GM04504 (cell line): ENCODE measurements at regions not wholly inside any gene's neighbourhood (a gene's known extent, or its start where the extent isn't known, plus 50 kb on each side); places are given as distances from the start of the nearest gene placed in this dataset.
A peak's percentile ranks its signal among the peaks of the same experiment; 100 is the strongest.

ENCODE experiments used
- DNase-seq: peaks from one replicate; pipeline ENCODE4 v3.0.0-alpha.2; 2012; ENCODE audit warnings: low read depth

- no peak for DNase-seq
Measured at GRCh38 chr5:145708169-145708568, 127.0 kb downstream of the PRELID2 start.

GRCh38 chr5:145704724-145705123, 130.4 kb downstream of the PRELID2 start:
- DNase-seq, result no peak

GRCh38 chr5:145703856-145704255, 131.3 kb downstream of the PRELID2 start:
- DNase-seq, result no peak

GRCh38 chr5:145701404-145701803, 133.7 kb downstream of the PRELID2 start:
- DNase-seq, result no peak

- no peak for DNase-seq
Measured at GRCh38 chr5:145699846-145700245, 135.3 kb downstream of the PRELID2 start.

GRCh38 chr5:145697251-145697990, 137.7 kb downstream of the PRELID2 start:
- DNase-seq, result no peak

GRCh38 chr5:145689235-145689634, 145.9 kb downstream of the PRELID2 start:
- DNase-seq, result no peak

- DNase-seq, result no peak
Measured at GRCh38 chr5:145687943-145688342, 147.2 kb downstream of the PRELID2 start.

GRCh38 chr5:145685417-145685816, 149.7 kb downstream of the PRELID2 start:
- no peak for DNase-seq

GRCh38 chr5:145683431-145683830, 151.7 kb downstream of the PRELID2 start:
- DNase-seq, result no peak

- DNase-seq, result no peak
Measured at GRCh38 chr5:145682197-145682899, 152.8 kb downstream of the PRELID2 start.

GRCh38 chr5:145681686-145682085, 153.5 kb downstream of the PRELID2 start:
- DNase-seq, result peak; percentile 22

- DNase-seq, result no peak
Measured at GRCh38 chr5:145681216-145681615, 153.9 kb downstream of the PRELID2 start.

- no peak for DNase-seq
Measured at GRCh38 chr5:145680767-145681166, 154.4 kb downstream of the PRELID2 start.

GRCh38 chr5:145680169-145680568, 155.0 kb downstream of the PRELID2 start:
- DNase-seq, result no peak

- DNase-seq, result no peak
Measured at GRCh38 chr5:145678255-145678654, 156.9 kb downstream of the PRELID2 start.

- no peak for DNase-seq
Measured at GRCh38 chr5:145673786-145674185, 161.4 kb downstream of the PRELID2 start.

GRCh38 chr5:145668714-145669113, 166.4 kb downstream of the PRELID2 start:
- DNase-seq, result no peak

GRCh38 chr5:145667742-145668141, 167.4 kb downstream of the PRELID2 start:
- DNase-seq, result no peak

- DNase-seq, result no peak
Measured at GRCh38 chr5:145666591-145666990, 168.6 kb downstream of the PRELID2 start.

GRCh38 chr5:145661737-145662485, 173.2 kb downstream of the PRELID2 start:
- DNase-seq, result no peak

- peak; percentile 68 for DNase-seq
Measured at GRCh38 chr5:145660897-145661640, 174.1 kb downstream of the PRELID2 start.
